ENCODE measurements at regions not wholly inside any gene's neighbourhood (a gene's known extent, or its start where the extent isn't known, plus 50 kb on each side); places are given as distances from the start of the nearest gene placed in this dataset.

- no peak for DNase-seq
- H3K36me3 ChIP-seq, result no peaks in the 10 kb centered on the region
- TF ChIP-seq CTCF (IDR thresholded peaks at IDR 0.05; ENCODE audit: low read depth, low read length), result no peak
- peaks cover 8% of the 10 kb centered on the region for H3K9me3 ChIP-seq (ENCODE audit: severe bottlenecking)
- H3K27ac ChIP-seq, result no peak overlapping the region
- H3K27me3 ChIP-seq (ENCODE audit: insufficient read depth, low read depth, severe bottlenecking), result no peaks in the 10 kb centered on the region
- H3K4me3 ChIP-seq (ENCODE audit: low read depth, low read length), result no peak overlapping the region
Measured at GRCh38 chr11:39288011-39288410, 2171.4 kb downstream of the LRRC4C start.

- TF ChIP-seq CTCF (IDR thresholded peaks at IDR 0.05; ENCODE audit: low read depth, low read length), result no peak
- Histone ChIP-seq H3K4me3 (ENCODE audit: low read depth, low read length) (no peak overlapping the region), H3K27me3 (ENCODE audit: insufficient read depth, low read depth, severe bottlenecking) (no peaks in the 10 kb centered on the region), H3K9me3 (ENCODE audit: severe bottlenecking) (no peaks in the 10 kb centered on the region), H3K36me3 (no peaks in the 10 kb centered on the region), H3K27ac (no peak overlapping the region)
- no peak for DNase-seq
Measured at GRCh38 chr11:39268176-39268690, 2191.2 kb downstream of the LRRC4C start.

GRCh38 chr11:39255648-39256047, 2203.8 kb downstream of the LRRC4C start:
- H3K27ac ChIP-seq, result no peak overlapping the region
- no peaks in the 10 kb centered on the region for H3K36me3 ChIP-seq
- no peak for DNase-seq
- H3K27me3 ChIP-seq (ENCODE audit: insufficient read depth, low read depth, severe bottlenecking), result no peaks in the 10 kb centered on the region
- H3K9me3 ChIP-seq (ENCODE audit: severe bottlenecking), result peaks cover 5% of the 10 kb centered on the region
- no peak for TF ChIP-seq CTCF (IDR thresholded peaks at IDR 0.05; ENCODE audit: low read depth, low read length)
- no peak overlapping the region for H3K4me3 ChIP-seq (ENCODE audit: low read depth, low read length)

GRCh38 chr11:39249566-39250365, 2209.7 kb downstream of the LRRC4C start:
- Histone ChIP-seq H3K27ac (no peak overlapping the region), H3K9me3 (ENCODE audit: severe bottlenecking) (no peaks in the 10 kb centered on the region), H3K36me3 (no peaks in the 10 kb centered on the region), H3K27me3 (ENCODE audit: insufficient read depth, low read depth, severe bottlenecking) (no peaks in the 10 kb centered on the region), H3K4me3 (ENCODE audit: low read depth, low read length) (no peak overlapping the region)
- no peak for TF ChIP-seq CTCF (IDR thresholded peaks at IDR 0.05; ENCODE audit: low read depth, low read length)
- DNase-seq, result no peak

- H3K4me3 ChIP-seq (ENCODE audit: low read depth, low read length), result no peak overlapping the region
- no peaks in the 10 kb centered on the region for H3K9me3 ChIP-seq (ENCODE audit: severe bottlenecking)
Measured at GRCh38 chr11:39247570-39248137, 2211.8 kb downstream of the LRRC4C start.

More at GRCh38 chr11:39247570-39248137, 2211.8 kb downstream of the LRRC4C start:
- no peak for DNase-seq
- Histone ChIP-seq H3K36me3 (no peaks in the 10 kb centered on the region), H3K27me3 (ENCODE audit: insufficient read depth, low read depth, severe bottlenecking) (no peaks in the 10 kb centered on the region), H3K27ac (no peak overlapping the region)
- TF ChIP-seq CTCF (IDR thresholded peaks at IDR 0.05; ENCODE audit: low read depth, low read length), result no peak
